Uterus (tissue), 2 donors: ENCODE measurements at regions not wholly inside any gene's neighbourhood (a gene's known extent, or its start where the extent isn't known, plus 50 kb on each side); places are given as distances from the start of the nearest gene placed in this dataset.
"Not testable (repeated sequence)": the region's sequence is repeated elsewhere in the genome, so short reads cannot be mapped to it uniquely, and the experiment has no call there.

Experiments
- POLR2A ChIP-seq, 2 donors: fragments of 450-650 bp; IDR thresholded peaks; one replicate each; pipeline ENCODE4 v1.6.1; 2016; ENCODE audit warnings: antibody characterized with exemption in 2 of 2, mild to moderate bottlenecking in 1 of 2, moderate library complexity in 1 of 2
- TF ChIP-seq, protein P1 (sequence below), 4 experiments: fragments of 200-600 bp in 2 of 4; fragments of 450-650 bp in 2 of 4; sonication (generic) in 2 of 4; IDR thresholded peaks; one replicate each; pipeline ENCODE4 v1.5.1; 2016 to 2019; ENCODE audit warnings: antibody characterized with exemption in 4 of 4, mild to moderate bottlenecking in 2 of 4, moderate library complexity in 1 of 4

DNA sequence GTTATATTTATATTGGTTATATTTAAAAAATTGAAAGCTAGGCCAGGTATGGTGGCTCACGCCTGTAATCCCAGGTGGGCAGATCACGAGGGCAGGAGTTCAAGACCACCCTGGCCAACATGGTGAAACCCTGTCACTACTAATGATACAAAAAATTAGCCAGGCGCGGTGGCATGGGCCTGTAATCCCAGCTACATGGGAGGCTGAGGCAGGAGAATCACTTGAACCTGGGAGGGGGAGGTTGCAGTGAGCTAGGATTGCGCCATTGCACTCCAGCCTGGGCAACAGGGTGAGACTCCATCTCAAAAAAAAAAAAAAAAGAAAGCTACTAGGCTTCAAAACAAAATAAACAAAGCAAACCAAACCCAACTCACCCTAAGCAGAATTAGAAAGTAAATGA is 109.0 kb upstream of the SERPINE2 start:
- TF ChIP-seq, protein P1, sequence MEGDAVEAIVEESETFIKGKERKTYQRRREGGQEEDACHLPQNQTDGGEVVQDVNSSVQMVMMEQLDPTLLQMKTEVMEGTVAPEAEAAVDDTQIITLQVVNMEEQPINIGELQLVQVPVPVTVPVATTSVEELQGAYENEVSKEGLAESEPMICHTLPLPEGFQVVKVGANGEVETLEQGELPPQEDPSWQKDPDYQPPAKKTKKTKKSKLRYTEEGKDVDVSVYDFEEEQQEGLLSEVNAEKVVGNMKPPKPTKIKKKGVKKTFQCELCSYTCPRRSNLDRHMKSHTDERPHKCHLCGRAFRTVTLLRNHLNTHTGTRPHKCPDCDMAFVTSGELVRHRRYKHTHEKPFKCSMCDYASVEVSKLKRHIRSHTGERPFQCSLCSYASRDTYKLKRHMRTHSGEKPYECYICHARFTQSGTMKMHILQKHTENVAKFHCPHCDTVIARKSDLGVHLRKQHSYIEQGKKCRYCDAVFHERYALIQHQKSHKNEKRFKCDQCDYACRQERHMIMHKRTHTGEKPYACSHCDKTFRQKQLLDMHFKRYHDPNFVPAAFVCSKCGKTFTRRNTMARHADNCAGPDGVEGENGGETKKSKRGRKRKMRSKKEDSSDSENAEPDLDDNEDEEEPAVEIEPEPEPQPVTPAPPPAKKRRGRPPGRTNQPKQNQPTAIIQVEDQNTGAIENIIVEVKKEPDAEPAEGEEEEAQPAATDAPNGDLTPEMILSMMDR (IDR thresholded peaks at IDR 0.05), result not testable (repeated sequence)
- not testable (repeated sequence) for TF ChIP-seq POLR2A (IDR thresholded peaks at IDR 0.05)
